BLaER1 treated with 17β-estradiol and CSF1 and Interleukin-3, amounts not matched to agents 10 nM and 100 nM (cell line): ENCODE measurements at regions not wholly inside any gene's neighbourhood (a gene's known extent, or its start where the extent isn't known, plus 50 kb on each side); places are given as distances from the start of the nearest gene placed in this dataset.
A peak's percentile ranks its signal among the peaks of the same experiment; 100 is the strongest.

ENCODE experiments used
- H3K27ac ChIP-seq, 11 experiments: shearing (Covaris generic); formaldehyde crosslinking; 2 replicates each; pipeline ENCODE4 v1.8.1; 2022
- H3K27me3 ChIP-seq, 11 experiments: shearing (Covaris generic); formaldehyde crosslinking; 2 replicates each; pipeline ENCODE4 v1.8.1; 2022
- H3K36me3 ChIP-seq, 11 experiments: shearing (Covaris generic); formaldehyde crosslinking; 2 replicates each; pipeline ENCODE4 v1.8.1; 2022
- H3K4me1 ChIP-seq, 10 experiments: shearing (Covaris generic); formaldehyde crosslinking; 2 replicates each; pipeline ENCODE4 v1.8.1; 2022
- H3K4me2 ChIP-seq, 11 experiments: shearing (Covaris generic); formaldehyde crosslinking; 2 replicates each; pipeline ENCODE4 v1.8.1; 2022
- H3K4me3 ChIP-seq, 10 experiments: shearing (Covaris generic); formaldehyde crosslinking; 2 replicates each; pipeline ENCODE4 v1.8.1; 2022
- H3K9ac ChIP-seq, 11 experiments: shearing (Covaris generic); formaldehyde crosslinking; 2 replicates each; pipeline ENCODE4 v1.8.1; 2022
- H3K9me3 ChIP-seq, 11 experiments: shearing (Covaris generic); formaldehyde crosslinking; replicated peaks in 1 of 11; 2 replicates each; pipeline ENCODE4 v1.8.1; 2022
- H4K20me1 ChIP-seq, 11 experiments: shearing (Covaris generic); formaldehyde crosslinking; 2 replicates each; pipeline ENCODE4 v1.8.1; 2022
- Cebpa-rat ChIP-seq, 11 experiments: shearing (Covaris generic); IDR thresholded peaks; 2 replicates each; pipeline ENCODE4 v1.8.1; 2022

DNA sequence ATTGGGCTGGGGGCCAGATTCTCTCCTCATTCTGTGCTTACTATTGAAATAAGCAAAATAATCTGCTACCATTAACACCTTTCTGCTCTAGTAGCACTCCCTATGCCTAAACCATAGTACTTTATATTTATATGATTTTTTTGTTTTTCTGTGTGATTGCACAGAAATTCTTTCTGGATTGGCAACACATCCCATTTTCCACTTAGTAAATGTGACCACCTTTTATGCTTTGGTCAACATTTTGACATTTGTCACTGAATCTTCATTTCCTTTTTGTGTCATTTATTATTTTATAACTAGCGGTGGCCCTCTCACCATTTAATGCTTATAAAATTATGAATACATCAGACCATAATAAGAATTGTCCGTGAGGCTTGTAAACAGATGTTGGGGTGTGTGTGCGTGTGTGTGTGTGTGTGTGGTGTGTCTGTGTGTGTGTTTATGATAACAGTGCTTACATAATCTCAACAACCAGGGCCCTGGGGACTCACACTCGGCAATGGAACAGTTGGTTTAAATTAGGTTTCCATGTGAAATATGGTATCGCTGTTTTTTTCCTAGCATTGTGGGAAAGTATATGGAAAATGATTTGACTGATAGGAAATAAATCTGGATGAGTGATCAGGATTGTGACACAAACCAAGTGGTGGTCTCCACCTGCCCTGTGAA, 138.9 kb downstream of the NOC3L start:
- Histone ChIP-seq H3K9ac (no peak overlapping the region), H4K20me1 (no peaks in the 10 kb centered on the region), H3K4me1 (no peaks in the 10 kb centered on the region), H3K4me3 (no peak overlapping the region), H3K4me2 (no peak overlapping the region), H3K27ac (no peak overlapping the region), H3K36me3 (no peaks in the 10 kb centered on the region), H3K27me3 (no peaks in the 10 kb centered on the region), H3K9me3 (no peaks in the 10 kb centered on the region)
- TF ChIP-seq Cebpa-rat (IDR thresholded peaks at IDR 0.05): no peak

DNA sequence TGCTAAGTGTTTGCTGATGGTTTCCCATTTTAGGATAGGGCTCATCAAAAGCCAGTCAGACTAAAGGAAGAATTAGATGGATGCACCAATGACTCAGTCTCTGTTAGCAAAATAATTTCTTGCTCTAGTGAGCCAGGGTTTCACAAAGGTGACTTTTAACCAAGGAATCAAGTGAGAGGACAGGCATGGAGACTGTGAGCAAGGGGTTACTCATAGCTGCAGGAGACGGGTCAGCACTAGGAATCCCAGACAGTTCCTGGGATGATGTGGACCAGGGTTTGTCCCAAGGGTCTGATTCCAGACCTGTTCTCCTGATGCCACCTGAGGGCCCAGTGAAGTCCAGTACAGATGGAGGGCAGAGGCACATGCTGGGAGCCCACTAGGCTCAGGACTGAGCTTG, 138.1 kb downstream of the NOC3L start:
- Histone ChIP-seq H3K27ac (no peak overlapping the region), H3K4me1 (no peaks in the 10 kb centered on the region), H3K9ac (no peak overlapping the region), H3K4me3 (no peak overlapping the region), H3K27me3 (no peaks in the 10 kb centered on the region), H3K9me3 (no peaks in the 10 kb centered on the region), H3K4me2 (no peak overlapping the region), H3K36me3 (no peaks in the 10 kb centered on the region), H4K20me1 (no peaks in the 10 kb centered on the region)
- no peak for TF ChIP-seq Cebpa-rat (IDR thresholded peaks at IDR 0.05)

DNA sequence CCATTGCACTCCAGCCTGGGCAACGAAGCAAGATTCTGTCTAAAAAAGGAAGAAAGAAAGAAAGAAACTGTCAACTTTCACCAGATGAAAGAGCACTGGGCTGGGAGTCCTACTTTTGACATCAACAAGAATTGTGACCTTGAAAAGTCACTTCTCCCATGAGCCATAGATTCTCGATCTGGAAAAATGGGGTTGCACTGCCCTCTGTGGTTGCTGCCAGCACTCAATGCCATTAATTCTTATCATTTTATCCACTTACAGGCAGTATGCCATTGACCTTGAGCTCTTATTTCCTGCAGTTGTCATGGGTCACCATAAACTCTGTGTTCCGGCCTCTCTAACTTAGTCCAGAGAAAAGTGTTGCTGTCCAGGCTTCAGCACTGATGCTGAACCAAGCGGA, 137.2 kb downstream of the NOC3L start:
- no peaks in the 10 kb centered on the region for H3K36me3 ChIP-seq
- peaks cover 0 to 7% (median 4%) of the 10 kb centered on the region in 11 experiments; a peak in 4 of 22 replicates for H3K9me3 ChIP-seq
- H3K4me3 ChIP-seq: no peak overlapping the region
- no peak overlapping the region for H3K9ac ChIP-seq
- no peak for TF ChIP-seq Cebpa-rat (IDR thresholded peaks at IDR 0.05)
- no peaks in the 10 kb centered on the region for H3K4me1 ChIP-seq
- H3K27me3 ChIP-seq: no peaks in the 10 kb centered on the region
- H3K27ac ChIP-seq: no peak overlapping the region
- H3K4me2 ChIP-seq: no peak overlapping the region
- no peaks in the 10 kb centered on the region for H4K20me1 ChIP-seq

DNA sequence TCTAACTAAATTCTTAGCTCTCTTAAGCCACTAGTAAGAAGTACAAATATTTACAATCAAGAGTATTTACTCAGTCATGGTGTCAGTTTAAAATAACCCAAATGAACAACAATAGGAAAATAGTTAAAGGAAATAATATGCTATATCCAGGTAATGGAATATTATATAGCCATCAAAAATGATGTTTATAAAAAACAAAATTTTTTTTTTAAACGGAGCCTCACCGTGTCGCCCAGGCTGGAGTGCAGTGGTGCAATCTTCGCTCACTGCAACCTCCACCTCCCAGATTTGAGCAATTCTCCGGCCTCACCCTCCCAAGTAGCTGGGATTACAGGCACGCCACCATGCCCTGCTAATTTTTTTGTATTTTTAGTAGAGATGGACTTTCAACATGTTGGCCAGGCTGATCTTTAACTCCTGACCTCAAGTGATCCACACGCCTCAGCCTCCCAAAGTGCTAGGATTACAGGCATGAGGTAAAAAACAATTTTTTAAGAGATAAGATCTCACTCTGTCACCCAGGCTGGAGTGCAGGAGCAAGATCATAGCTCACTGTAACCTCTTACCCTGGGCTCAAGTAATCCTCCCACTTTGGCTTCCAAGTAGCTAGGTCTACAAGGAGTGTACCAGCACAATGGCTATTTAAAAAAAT, 132.5 kb downstream of the NOC3L start:
- Histone ChIP-seq H3K9ac (no peak overlapping the region), H3K36me3 (no peaks in the 10 kb centered on the region), H3K27ac (no peak overlapping the region), H4K20me1 (no peaks in the 10 kb centered on the region), H3K4me3 (no peak overlapping the region), H3K4me2 (no peak overlapping the region), H3K4me1 (peaks cover 0 to 4% (median under 1%) of the 10 kb centered on the region in 10 experiments; a peak in 8 of 20 replicates), H3K27me3 (no peaks in the 10 kb centered on the region), H3K9me3 (peaks cover 0 to 7% (median 4%) of the 10 kb centered on the region in 11 experiments; a peak in 4 of 22 replicates)
- TF ChIP-seq Cebpa-rat (IDR thresholded peaks at IDR 0.05): no peak

DNA sequence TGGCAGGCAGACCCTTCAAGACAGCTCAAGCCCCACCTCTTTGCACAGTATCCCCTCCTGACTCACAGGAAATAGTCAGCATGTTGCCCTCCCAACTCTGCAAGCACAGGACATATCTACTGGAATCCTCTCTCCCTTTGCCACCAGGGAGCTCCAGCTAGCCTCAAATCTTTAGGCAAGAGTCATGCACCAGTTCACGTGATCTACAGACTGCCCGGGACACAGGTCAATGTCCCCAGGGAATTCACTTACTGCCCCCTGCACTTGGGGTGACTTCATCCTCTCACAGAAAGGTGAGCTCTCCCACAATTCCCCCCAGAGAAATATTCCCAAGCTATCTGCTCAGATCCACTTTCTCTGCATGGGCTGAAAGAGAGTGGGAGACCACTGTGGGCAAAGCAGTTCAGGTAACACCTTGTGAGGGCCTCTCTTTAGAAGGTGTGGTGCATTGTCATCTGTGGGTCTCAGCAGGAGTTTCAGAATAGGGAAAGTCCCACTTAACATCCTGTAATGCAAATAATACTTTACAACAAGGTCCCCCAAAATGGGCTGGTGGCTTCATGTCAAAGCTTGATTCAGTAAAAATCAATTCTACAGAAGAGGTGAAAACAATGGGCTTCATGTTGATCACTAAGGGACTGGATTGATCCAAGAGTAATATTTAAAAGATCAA, 129.9 kb downstream of the NOC3L start:
- H3K4me2 ChIP-seq: no peak overlapping the region
- no peaks in the 10 kb centered on the region for H3K36me3 ChIP-seq
- H4K20me1 ChIP-seq: no peaks in the 10 kb centered on the region
- peaks cover 0 to 7% (median 4%) of the 10 kb centered on the region in 11 experiments; a peak in 4 of 22 replicates for H3K9me3 ChIP-seq
- H3K4me1 ChIP-seq: peaks cover 0 to 10% (median 3%) of the 10 kb centered on the region in 10 experiments; a peak in 8 of 20 replicates
- no peak overlapping the region for H3K4me3 ChIP-seq
- no peak overlapping the region for H3K27ac ChIP-seq
- H3K9ac ChIP-seq: no peak overlapping the region
- TF ChIP-seq Cebpa-rat (IDR thresholded peaks at IDR 0.05): no peak
- H3K27me3 ChIP-seq: no peaks in the 10 kb centered on the region

DNA sequence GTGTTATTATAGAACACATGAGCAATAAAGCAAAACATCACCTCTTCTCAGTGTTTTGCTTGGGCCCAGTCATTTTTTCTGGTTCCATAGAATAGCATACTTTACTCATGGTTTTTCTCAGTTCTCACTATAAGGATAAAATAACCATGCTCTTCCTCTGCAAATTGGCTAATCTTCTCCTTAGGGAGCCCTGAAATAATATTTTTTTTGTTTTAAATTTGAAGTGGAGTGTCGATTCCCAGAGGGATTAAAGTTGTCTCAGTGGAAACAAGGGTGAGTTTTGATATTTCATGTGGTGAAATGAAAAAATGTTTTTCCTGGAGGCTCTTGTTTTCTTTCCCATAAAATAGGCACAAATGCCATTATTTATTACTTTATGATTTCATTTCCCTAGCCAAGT, 127.3 kb downstream of the NOC3L start:
- Histone ChIP-seq H3K4me2 (peak overlapping the region in 4 of 11 experiments; percentile 11 to 43 (median 15); a peak in 5 of 22 replicates), H3K36me3 (no peaks in the 10 kb centered on the region), H3K9ac (no peak overlapping the region), H3K9me3 (0 out of 22 replicates have a peak, but pooled peaks cover 0 to 2% (median 0%) of the 10 kb centered on the region in 11 experiments), H3K4me1 (peaks cover 0 to 10% (median 3%) of the 10 kb centered on the region in 10 experiments; a peak in 8 of 20 replicates), H3K27me3 (no peaks in the 10 kb centered on the region), H3K27ac (no peak overlapping the region), H4K20me1 (no peaks in the 10 kb centered on the region), H3K4me3 (no peak overlapping the region)
- no peak for TF ChIP-seq Cebpa-rat (IDR thresholded peaks at IDR 0.05)

DNA sequence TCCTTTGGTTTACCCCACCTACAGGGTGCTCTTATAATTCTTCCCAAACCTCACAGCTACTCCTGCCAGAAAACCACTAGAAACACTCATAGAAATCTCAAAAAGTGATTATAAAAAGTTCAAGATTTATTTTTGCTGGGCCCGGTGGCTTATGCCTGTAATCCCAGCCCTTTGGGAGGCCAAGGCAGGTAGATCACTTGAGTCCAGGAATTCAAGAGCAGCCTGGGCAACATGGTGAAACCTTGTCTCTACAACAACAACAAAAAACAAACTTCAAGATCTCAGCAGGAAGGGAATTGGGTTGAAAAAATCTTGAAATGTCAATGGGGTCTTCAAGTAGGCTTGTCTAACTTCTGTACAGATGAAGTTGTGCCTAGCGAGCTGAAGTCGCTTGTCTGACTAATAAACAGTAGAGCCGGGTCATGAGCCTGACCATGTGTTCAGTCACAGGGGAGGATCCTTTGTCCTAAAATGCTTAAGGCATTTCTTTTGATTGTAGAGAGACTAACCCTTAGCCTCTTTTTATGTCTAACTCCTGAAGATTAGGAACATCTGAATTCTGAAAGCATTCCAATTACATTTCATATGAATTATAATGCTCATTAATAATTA, 124.6 kb downstream of the NOC3L start:
- Histone ChIP-seq H3K36me3 (no peaks in the 10 kb centered on the region), H3K27ac (no peak overlapping the region), H3K4me2 (no peak overlapping the region), H3K4me3 (no peak overlapping the region), H3K4me1 (peaks cover 0 to 15% (median 7%) of the 10 kb centered on the region in 10 experiments; a peak in 11 of 20 replicates), H3K9me3 (no peaks in the 10 kb centered on the region), H4K20me1 (no peaks in the 10 kb centered on the region), H3K27me3 (no peaks in the 10 kb centered on the region), H3K9ac (no peak overlapping the region)
- no peak for TF ChIP-seq Cebpa-rat (IDR thresholded peaks at IDR 0.05)

DNA sequence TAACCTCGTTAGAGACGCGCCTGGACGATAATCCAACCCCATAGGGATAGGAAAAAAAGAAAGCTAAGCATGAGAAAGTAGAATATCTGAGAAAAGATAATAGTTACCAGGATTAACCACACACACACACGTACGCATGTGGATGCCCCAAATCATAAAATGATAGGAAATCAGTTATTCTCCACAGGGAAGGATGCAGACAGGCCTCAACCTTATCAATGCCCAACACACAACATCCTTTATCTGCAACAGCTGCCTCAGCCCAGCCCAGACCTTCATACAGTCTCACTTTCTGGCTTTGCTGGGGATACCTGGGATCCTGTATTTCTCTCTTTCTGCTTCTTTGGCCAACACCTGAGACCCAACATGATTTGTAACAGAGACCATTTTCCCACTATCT, 123.0 kb downstream of the NOC3L start:
- peaks cover 0 to 15% (median 7%) of the 10 kb centered on the region in 10 experiments; a peak in 11 of 20 replicates for H3K4me1 ChIP-seq
- no peak overlapping the region for H3K4me3 ChIP-seq
- H4K20me1 ChIP-seq: no peaks in the 10 kb centered on the region
- no peaks in the 10 kb centered on the region for H3K9me3 ChIP-seq
- no peaks in the 10 kb centered on the region for H3K36me3 ChIP-seq
- H3K27ac ChIP-seq: no peak overlapping the region
- no peak overlapping the region for H3K9ac ChIP-seq
- no peak for TF ChIP-seq Cebpa-rat (IDR thresholded peaks at IDR 0.05)
- H3K27me3 ChIP-seq: no peaks in the 10 kb centered on the region
- H3K4me2 ChIP-seq: no peak overlapping the region

DNA sequence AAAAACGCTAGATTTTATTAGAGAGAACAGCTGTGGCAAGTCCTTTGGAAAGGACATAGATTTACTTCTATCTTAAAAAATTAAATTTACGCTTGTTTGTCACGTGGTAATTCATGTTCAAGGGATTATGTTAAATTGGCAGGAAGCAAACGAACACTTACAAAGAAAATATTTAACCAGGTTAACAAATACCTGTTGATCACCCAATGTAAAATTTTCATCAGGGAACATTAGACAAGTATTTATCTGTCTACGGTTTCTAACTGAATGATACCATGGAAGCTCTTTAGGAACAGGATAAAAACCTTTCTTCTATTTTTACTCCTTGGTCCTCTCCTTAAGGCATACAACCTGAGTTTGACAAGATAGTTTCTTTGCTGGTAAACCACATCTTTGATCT, 122.2 kb downstream of the NOC3L start:
- Histone ChIP-seq H3K9me3 (no peaks in the 10 kb centered on the region), H3K4me2 (no peak overlapping the region), H3K4me1 (peaks cover 0 to 9% (median 4%) of the 10 kb centered on the region in 10 experiments; a peak in 10 of 20 replicates), H3K27me3 (no peaks in the 10 kb centered on the region), H3K9ac (no peak overlapping the region), H3K36me3 (no peaks in the 10 kb centered on the region), H3K27ac (no peak overlapping the region), H4K20me1 (no peaks in the 10 kb centered on the region), H3K4me3 (no peak overlapping the region)
- TF ChIP-seq Cebpa-rat (IDR thresholded peaks at IDR 0.05): no peak
